H1 (cell line): ENCODE measurements at regions not wholly inside any gene's neighbourhood (a gene's known extent, or its start where the extent isn't known, plus 50 kb on each side); places are given as distances from the start of the nearest gene placed in this dataset.

Source experiments
- CTCF ChIA-PET: fragments of 300-600 bp; sonication (Branson Sonifier 250); formaldehyde crosslinking; loops from one replicate; lab custom pipeline; 2021; ENCODE audit not compliant: partially characterized antibody; lab: Charles Lee
- POLR2A ChIA-PET: fragments of 300-600 bp; sonication (Branson Sonifier 250); formaldehyde crosslinking; loops from one replicate; lab custom pipeline; 2021; ENCODE audit warnings: inconsistent platforms; ENCODE audit not compliant: partially characterized antibody; lab: Charles Lee
- DNase-seq, 2 experiments: peaks; one replicate each; pipeline versions ENCODE4 v3.0.0 to v3.0.0-alpha.2; 2010 to 2022; ENCODE audit warnings: low spot score in 2 of 2, low read depth in 1 of 2, mixed read lengths in 1 of 2
- FAIRE-seq: peaks from 2 replicates; lab custom pipeline; 2011; peaks lifted over from hg19 to GRCh38; lab: Jason Lieb, UNC
- H2AFZ ChIP-seq: 2 replicates; pipeline ENCODE4 v1.8.1; 2012; ENCODE audit warnings: low read length, inconsistent platforms
- H2AK5ac ChIP-seq: 2 replicates; pipeline ENCODE4 v1.6.1; 2013; ENCODE audit warnings: low read depth, low read length
- H2BK120ac ChIP-seq: replicated peaks from 2 replicates; pipeline ENCODE3; 2013; ENCODE audit warnings: low read depth, low read length, inconsistent platforms
- H2BK12ac ChIP-seq: 2 replicates; pipeline ENCODE4 v1.6.1; 2013; ENCODE audit warnings: low read depth, low read length
- H2BK15ac ChIP-seq: 2 replicates; pipeline ENCODE4 v1.6.1; 2013; ENCODE audit warnings: low read length
- H2BK20ac ChIP-seq: 2 replicates; pipeline ENCODE4 v1.6.1; 2013; ENCODE audit warnings: low read length
- H2BK5ac ChIP-seq: 2 replicates; pipeline ENCODE4 v1.6.1; 2013; ENCODE audit warnings: low read depth, low read length
- H3K14ac ChIP-seq: 2 replicates; pipeline ENCODE4 v1.6.1; 2013; ENCODE audit warnings: inconsistent platforms; ENCODE audit not compliant: insufficient read length
- H3K18ac ChIP-seq: 2 replicates; pipeline ENCODE4 v1.6.1; 2013; ENCODE audit warnings: low read length; ENCODE audit errors: extremely low read depth
- H3K23ac ChIP-seq: 2 replicates; pipeline ENCODE4 v1.6.1; 2013; ENCODE audit warnings: inconsistent platforms; ENCODE audit not compliant: insufficient read length
- H3K23me2 ChIP-seq: 2 replicates; pipeline ENCODE4 v1.6.1; 2013; ENCODE audit warnings: low read depth, low read length
- H3K27ac ChIP-seq: 2 replicates; pipeline ENCODE4 v1.6.1; 2011; ENCODE audit warnings: low read depth, low read length, inconsistent platforms
- H3K27me3 ChIP-seq, 4 experiments: replicated peaks in 1 of 4; 1 replicate in 1 of 4; 2 replicates in 3 of 4; pipeline versions ENCODE4 v1.6.1 to v1.8.1; 2011 to 2013; ENCODE audit warnings: low read length in 3 of 4, mild to moderate bottlenecking in 3 of 4, inconsistent platforms in 2 of 4, mixed read lengths in 2 of 4, moderate library complexity in 1 of 4; ENCODE audit not compliant: control insufficient read depth in 3 of 4, insufficient read depth in 3 of 4; ENCODE audit errors: extremely low read depth in 1 of 4
- H3K36me3 ChIP-seq, 4 experiments: 2 replicates each; pipeline versions ENCODE4 v1.6.1 to v1.8.1; 2011 to 2013; ENCODE audit warnings: mild to moderate bottlenecking in 4 of 4, low read length in 3 of 4, moderate library complexity in 2 of 4, control low read depth in 1 of 4, inconsistent platforms in 1 of 4; ENCODE audit not compliant: insufficient read depth in 4 of 4, control insufficient read depth in 2 of 4
- H3K4ac ChIP-seq: replicated peaks from 2 replicates; pipeline ENCODE3; 2013; ENCODE audit warnings: low read length, low read depth, mixed read lengths, inconsistent platforms; ENCODE audit not compliant: insufficient read length
- H3K4me1 ChIP-seq, 4 experiments: replicated peaks in 1 of 4; 1 replicate in 1 of 4; 2 replicates in 3 of 4; pipeline versions ENCODE4 v1.6.1 to v1.8.1; 2011 to 2013; ENCODE audit warnings: low read length in 3 of 4, inconsistent platforms in 2 of 4, mixed read lengths in 1 of 4; ENCODE audit not compliant: insufficient read depth in 4 of 4, control insufficient read depth in 3 of 4
- H3K4me2 ChIP-seq, 2 experiments: 2 replicates each; pipeline versions ENCODE4 v1.6.1 to v1.8.1; 2011 to 2013; ENCODE audit warnings: low read depth in 2 of 2, low read length in 2 of 2, control low read depth in 1 of 2, inconsistent platforms in 1 of 2, mild to moderate bottlenecking in 1 of 2; ENCODE audit not compliant: insufficient read depth in 1 of 2
- H3K4me3 ChIP-seq, 4 experiments: fragments of 200-600, 300-600 bp in 1 of 4; sonication (generic), shearing (Covaris generic), sonication (Bioruptor Twin) in 1 of 4; 2 replicates each; pipeline versions ENCODE4 v1.5.1 to v1.8.1; 2011 to 2016; ENCODE audit warnings: low read length in 4 of 4, low read depth in 3 of 4, control low read depth in 2 of 4, inconsistent platforms in 2 of 4, mild to moderate bottlenecking in 2 of 4, mixed read lengths in 1 of 4, moderate library complexity in 1 of 4; ENCODE audit not compliant: insufficient read depth in 2 of 4; ENCODE audit errors: extremely low read depth in 1 of 4
- H3K56ac ChIP-seq: replicated peaks from 2 replicates; pipeline ENCODE3; 2013; ENCODE audit warnings: low read depth, mild to moderate bottlenecking, mixed read lengths, low read length, inconsistent platforms; ENCODE audit not compliant: insufficient read length
- H3K79me1 ChIP-seq: 2 replicates; pipeline ENCODE4 v1.6.1; 2013; ENCODE audit warnings: low read depth, low read length, control low read depth
- H3K79me2 ChIP-seq, 2 experiments: 2 replicates each; pipeline versions ENCODE4 v1.6.1 to v1.8.1; 2012 to 2013; ENCODE audit warnings: low read length in 2 of 2, mild to moderate bottlenecking in 2 of 2, inconsistent platforms in 1 of 2; ENCODE audit not compliant: insufficient read depth in 2 of 2, control insufficient read depth in 1 of 2
- H3K9ac ChIP-seq, 4 experiments: replicated peaks in 1 of 4; 1 replicate in 1 of 4; 2 replicates in 3 of 4; pipeline versions ENCODE4 v1.6.1 to v1.8.1; 2011 to 2013; ENCODE audit warnings: low read depth in 3 of 4, low read length in 3 of 4, control low read depth in 2 of 4, mild to moderate bottlenecking in 2 of 4, moderate library complexity in 2 of 4, inconsistent platforms in 1 of 4; ENCODE audit errors: extremely low read depth in 1 of 4
- H3K9me3 ChIP-seq, 2 experiments: 2 replicates each; pipeline versions ENCODE4 v1.6.1 to v1.8.1; 2012 to 2013; ENCODE audit warnings: mild to moderate bottlenecking in 2 of 2, moderate library complexity in 2 of 2, control low read depth in 1 of 2, inconsistent platforms in 1 of 2, low read depth in 1 of 2, low read length in 1 of 2, mixed read lengths in 1 of 2; ENCODE audit not compliant: insufficient read depth in 2 of 2
- H4K20me1 ChIP-seq, 2 experiments: replicated peaks in 1 of 2; 2 replicates each; pipeline versions ENCODE3 to v1.8.1; 2011 to 2013; ENCODE audit warnings: inconsistent platforms in 2 of 2, low read length in 2 of 2, mild to moderate bottlenecking in 1 of 2; ENCODE audit not compliant: insufficient read depth in 2 of 2, control insufficient read depth in 1 of 2
- H4K5ac ChIP-seq: 2 replicates; pipeline ENCODE4 v1.6.1; 2013; ENCODE audit warnings: low read length, low read depth, mixed read lengths, inconsistent platforms; ENCODE audit not compliant: insufficient read length
- H4K8ac ChIP-seq: 2 replicates; pipeline ENCODE4 v1.8.0; 2013; ENCODE audit warnings: mild to moderate bottlenecking, moderate library complexity, low read length, inconsistent platforms; ENCODE audit not compliant: insufficient read depth; ENCODE audit errors: extremely low read depth
- H4K91ac ChIP-seq: replicated peaks from 2 replicates; pipeline ENCODE3; 2013; ENCODE audit warnings: low read length, mixed read lengths, inconsistent platforms; ENCODE audit not compliant: insufficient read length
- BCL11A ChIP-seq, 2 experiments: IDR thresholded peaks; one replicate each; pipeline ENCODE4 v1.6.1; 2011; ENCODE audit warnings: low read depth in 2 of 2, low read length in 2 of 2, mild to moderate bottlenecking in 2 of 2
- CEBPB ChIP-seq: IDR thresholded peaks from 2 replicates; pipeline ENCODE4 v1.6.1; 2012; ENCODE audit warnings: low read depth, low read length
- CTBP2 ChIP-seq: IDR thresholded peaks from 2 replicates; pipeline ENCODE4 v1.7.0; 2011; ENCODE audit warnings: borderline replicate concordance, mild to moderate bottlenecking, moderate library complexity, mixed read lengths, low read length; ENCODE audit not compliant: insufficient read depth, insufficient read length
- GTF2F1 ChIP-seq: IDR thresholded peaks from 2 replicates; pipeline ENCODE4 v1.6.1; 2012; ENCODE audit warnings: low read depth, low read length, improper control_type of control experiment, borderline replicate concordance
- MAFK ChIP-seq: IDR thresholded peaks from 2 replicates; pipeline ENCODE4 v1.6.1; 2012; ENCODE audit warnings: low read depth, mild to moderate bottlenecking, improper control_type of control experiment, low read length
- PHF8 ChIP-seq: fragments of 200-600 bp; sonication (generic); conservative IDR thresholded peaks from 2 replicates; pipeline ENCODE4 v1.7.1; 2012; ENCODE audit warnings: low read depth, mild to moderate bottlenecking, inconsistent platforms, low read length, moderate library complexity
- POLR2AphosphoS5 ChIP-seq: IDR thresholded peaks from 2 replicates; pipeline ENCODE4 v1.6.1; 2011; ENCODE audit warnings: low read depth, low read length
- SAP30 ChIP-seq: fragments of 300-600 bp; sonication (generic); IDR thresholded peaks from 2 replicates; pipeline ENCODE4 v1.7.1; 2012; ENCODE audit warnings: low read length, moderate library complexity, mild to moderate bottlenecking, inconsistent platforms; ENCODE audit not compliant: insufficient read depth, insufficient replicate concordance
- WGBS, 2 experiments: shearing (Covaris generic) in 1 of 2; methylation state at CpG; one replicate each; pipeline versions ENCODE4 v1.1.6 to v1.1.7; 2013 to 2015; ENCODE audit warnings: low lambda C conversion rate in 2 of 2, mixed read lengths in 2 of 2, inconsistent platforms in 1 of 2, low coverage in 1 of 2, missing lambda C conversion rate in 1 of 2; ENCODE audit not compliant: insufficient replicate concordance in 2 of 2, insufficient coverage in 1 of 2, insufficient read length in 1 of 2; ENCODE audit errors: extremely low coverage in 1 of 2, missing lambda C conversion rate in 1 of 2; 5-methylcytosine and 5-hydroxymethylcytosine counted together
- TF ChIP-seq, protein P1 (sequence below), 3 experiments: IDR thresholded peaks; 1 replicate in 2 of 3; 2 replicates in 1 of 3; pipeline versions ENCODE4 v1.5.1 to v1.6.1; 2011; ENCODE audit warnings: low read length in 3 of 3, mild to moderate bottlenecking in 3 of 3, inconsistent platforms in 2 of 3, low read depth in 1 of 3, moderate library complexity in 1 of 3; ENCODE audit not compliant: insufficient read depth in 1 of 3; ENCODE audit errors: control extremely low read depth in 1 of 3

DNA sequence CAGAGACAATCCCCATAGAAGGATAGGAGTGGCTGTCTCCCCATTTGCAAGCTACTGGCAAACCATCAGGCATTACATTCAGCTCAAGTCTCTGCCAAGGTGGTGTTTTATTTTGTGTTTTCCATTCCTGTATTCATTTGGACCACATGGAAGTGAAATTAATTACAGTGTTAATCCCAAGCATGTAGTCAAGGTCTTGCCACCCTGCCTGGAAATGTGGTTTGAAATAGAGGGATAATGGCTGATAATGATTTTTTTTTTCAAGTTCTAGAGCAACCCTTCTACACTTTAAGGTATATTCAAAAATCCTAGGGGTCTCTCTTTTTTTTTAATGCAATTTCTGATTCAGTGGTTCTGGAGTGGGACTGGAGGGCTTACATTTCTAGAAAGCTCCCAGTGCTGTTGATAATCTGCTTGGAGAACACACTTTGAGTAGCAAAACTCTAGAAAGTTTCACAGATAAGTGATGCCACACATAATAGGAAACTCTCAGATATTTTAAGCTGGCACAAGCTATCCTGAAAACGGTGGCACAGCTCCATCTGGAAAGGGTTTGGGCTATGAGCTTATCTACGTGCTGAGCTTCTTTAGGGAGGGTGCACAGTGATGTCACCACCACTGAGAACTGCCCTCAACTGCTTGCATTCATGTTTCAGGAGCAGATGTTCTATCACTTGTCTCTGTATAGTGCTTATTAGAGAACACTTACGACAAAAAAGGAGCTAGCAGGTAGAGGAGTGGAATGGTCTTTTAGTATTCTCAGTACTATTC, 140.1 kb upstream of the IL12A start:
- H3K9ac ChIP-seq = no peak overlapping the region
- H3K14ac ChIP-seq = no peak overlapping the region
- FAIRE-seq = no peak
- TF ChIP-seq, protein P1, sequence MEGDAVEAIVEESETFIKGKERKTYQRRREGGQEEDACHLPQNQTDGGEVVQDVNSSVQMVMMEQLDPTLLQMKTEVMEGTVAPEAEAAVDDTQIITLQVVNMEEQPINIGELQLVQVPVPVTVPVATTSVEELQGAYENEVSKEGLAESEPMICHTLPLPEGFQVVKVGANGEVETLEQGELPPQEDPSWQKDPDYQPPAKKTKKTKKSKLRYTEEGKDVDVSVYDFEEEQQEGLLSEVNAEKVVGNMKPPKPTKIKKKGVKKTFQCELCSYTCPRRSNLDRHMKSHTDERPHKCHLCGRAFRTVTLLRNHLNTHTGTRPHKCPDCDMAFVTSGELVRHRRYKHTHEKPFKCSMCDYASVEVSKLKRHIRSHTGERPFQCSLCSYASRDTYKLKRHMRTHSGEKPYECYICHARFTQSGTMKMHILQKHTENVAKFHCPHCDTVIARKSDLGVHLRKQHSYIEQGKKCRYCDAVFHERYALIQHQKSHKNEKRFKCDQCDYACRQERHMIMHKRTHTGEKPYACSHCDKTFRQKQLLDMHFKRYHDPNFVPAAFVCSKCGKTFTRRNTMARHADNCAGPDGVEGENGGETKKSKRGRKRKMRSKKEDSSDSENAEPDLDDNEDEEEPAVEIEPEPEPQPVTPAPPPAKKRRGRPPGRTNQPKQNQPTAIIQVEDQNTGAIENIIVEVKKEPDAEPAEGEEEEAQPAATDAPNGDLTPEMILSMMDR (IDR thresholded peaks at IDR 0.05; ENCODE audit: control extremely low read depth in 1 of 3, insufficient read depth in 1 of 3, low read depth in 1 of 3, low read length in 3 of 3) = no peak
- TF ChIP-seq SAP30 (no peak), PHF8 (no peak), GTF2F1 (no peak), CTBP2 (no peak), CEBPB (no peak), POLR2AphosphoS5 (no peak), MAFK (no peak), BCL11A (IDR thresholded peaks at IDR 0.05; ENCODE audit: low read depth in 2 of 2, low read length in 2 of 2) (no peak)

More for the DNA sequence above, 140.1 kb upstream of the IL12A start:
- no peak for DNase-seq
- Histone ChIP-seq H2BK15ac (no peak overlapping the region), H3K4ac (no peak overlapping the region), H3K4me3 (no peak overlapping the region), H4K5ac (no peak overlapping the region), H3K4me2 (no peak overlapping the region), H3K23ac (no peak overlapping the region), H3K56ac (no peak overlapping the region), H4K20me1 (no peaks in the 10 kb centered on the region), H3K79me1 (peaks cover 2% of the 10 kb centered on the region; the same call in 1 of the 2 replicates), H3K27ac (no peak overlapping the region), H2BK12ac (no peak overlapping the region), H3K4me1 (peaks cover 0 to 10% (median 6%) of the 10 kb centered on the region in 4 experiments; a peak in 5 of 7 replicates), H4K8ac (no peak overlapping the region), H3K79me2 (peaks cover 0 to 54% of the 10 kb centered on the region in 2 experiments; a peak in 2 of 4 replicates), H3K9me3 (peaks cover 3 to 5% of the 10 kb centered on the region in 2 experiments; a peak in 2 of 4 replicates), H4K91ac (no peak overlapping the region), H3K27me3 (no peaks in the 10 kb centered on the region), H2AK5ac (no peak overlapping the region), H2BK5ac (no peak overlapping the region), H2AFZ (no peak overlapping the region), H3K36me3 (0 out of 8 replicates have a peak, but pooled peaks cover 0 to 6% (median 0%) of the 10 kb centered on the region in 4 experiments), H3K18ac (no peak overlapping the region), H2BK120ac (no peak overlapping the region), H2BK20ac (no peak overlapping the region), H3K23me2 (no peaks in the 10 kb centered on the region)
- ChIA-PET POLR2A (interaction anchor here (0.6 to 5.2 kb wide), 4 partner anchors 8 to 30 kb away, joined by 3 to 23 read pairs (median 4); partner anchors contain the start of gene SCHIP1), CTCF (interaction anchor here (0.6 to 2.8 kb wide), 11 partner anchors 9 to 1330 kb away, joined by 3 to 12 read pairs (median 4); partner anchors contain the start of gene IL12A)
- WGBS, 2 experiments = 92% methylated on average over 3 of the region's 3 CpGs; no CpG with 5 or more reads in 1 of the 2 experiments
